Stimulated activated CD4-positive, alpha-beta T cell treated with anti-CD3 and anti-CD28 coated beads, Interleukin-12 subunit alpha, Interleukin-12 subunit beta, amount 100 ng/mL, for 48 hours (primary cell): ENCODE measurements at regions not wholly inside any gene's neighbourhood (a gene's known extent, or its start where the extent isn't known, plus 50 kb on each side); places are given as distances from the start of the nearest gene placed in this dataset.
"Not testable (repeated sequence)": the region's sequence is repeated elsewhere in the genome, so short reads cannot be mapped to it uniquely, and the experiment has no call there.

ENCODE experiments used
- DNase-seq, 3 donors: peaks; one replicate each; pipeline ENCODE4 v3.0.0-alpha.2; 2020; ENCODE audit warnings: low read depth in 2 of 3, low spot score in 1 of 3

DNA sequence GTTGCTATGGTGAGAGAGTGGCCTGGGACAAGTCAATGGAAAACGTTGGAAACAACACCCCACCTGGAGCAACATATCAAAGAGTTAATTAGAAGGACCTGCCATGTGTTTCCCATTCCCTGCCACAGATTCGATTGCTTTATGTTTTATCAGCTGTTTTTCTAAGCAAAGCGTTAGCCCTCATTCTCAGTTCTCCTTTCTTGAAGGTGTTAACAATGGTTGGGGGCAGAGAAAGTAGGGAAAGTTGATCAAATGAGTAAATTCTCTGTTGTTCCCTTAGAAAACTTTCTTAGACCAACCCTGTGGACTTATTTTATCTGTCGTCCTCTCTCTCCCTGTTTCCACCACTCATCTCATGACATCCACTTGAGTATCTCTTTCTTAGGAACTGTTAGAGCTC is 102.5 kb downstream of the ADAMTS15 start:
- no peak for DNase-seq

- no peak for DNase-seq
Measured at GRCh38 chr11:130551388-130551787, 102.9 kb downstream of the ADAMTS15 start.

DNA sequence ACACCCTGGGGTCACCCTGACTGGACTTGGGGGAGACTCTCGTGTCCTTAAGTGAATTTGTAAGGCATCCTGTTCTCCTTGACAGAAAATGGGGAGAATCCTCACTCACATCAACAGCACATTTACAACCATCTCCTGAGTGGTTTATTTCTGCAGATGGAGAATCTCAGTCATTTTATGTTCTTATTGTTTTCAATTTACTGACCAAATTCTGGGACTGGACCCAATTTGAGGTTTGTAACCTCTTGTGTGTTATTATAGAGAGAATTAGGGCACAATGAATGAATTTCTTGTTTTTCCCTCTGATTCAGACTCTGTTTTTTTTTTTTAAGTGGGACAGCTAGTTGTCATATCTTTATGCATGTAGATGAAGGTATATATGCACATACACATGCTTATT is 104.9 kb downstream of the ADAMTS15 start:
- DNase-seq, result no peak

GRCh38 chr11:130554241-130555055 is 106.0 kb downstream of the ADAMTS15 start:
- no peak for DNase-seq

- DNase-seq, result no peak
Measured at GRCh38 chr11:130555251-130555841, 106.9 kb downstream of the ADAMTS15 start.

DNA sequence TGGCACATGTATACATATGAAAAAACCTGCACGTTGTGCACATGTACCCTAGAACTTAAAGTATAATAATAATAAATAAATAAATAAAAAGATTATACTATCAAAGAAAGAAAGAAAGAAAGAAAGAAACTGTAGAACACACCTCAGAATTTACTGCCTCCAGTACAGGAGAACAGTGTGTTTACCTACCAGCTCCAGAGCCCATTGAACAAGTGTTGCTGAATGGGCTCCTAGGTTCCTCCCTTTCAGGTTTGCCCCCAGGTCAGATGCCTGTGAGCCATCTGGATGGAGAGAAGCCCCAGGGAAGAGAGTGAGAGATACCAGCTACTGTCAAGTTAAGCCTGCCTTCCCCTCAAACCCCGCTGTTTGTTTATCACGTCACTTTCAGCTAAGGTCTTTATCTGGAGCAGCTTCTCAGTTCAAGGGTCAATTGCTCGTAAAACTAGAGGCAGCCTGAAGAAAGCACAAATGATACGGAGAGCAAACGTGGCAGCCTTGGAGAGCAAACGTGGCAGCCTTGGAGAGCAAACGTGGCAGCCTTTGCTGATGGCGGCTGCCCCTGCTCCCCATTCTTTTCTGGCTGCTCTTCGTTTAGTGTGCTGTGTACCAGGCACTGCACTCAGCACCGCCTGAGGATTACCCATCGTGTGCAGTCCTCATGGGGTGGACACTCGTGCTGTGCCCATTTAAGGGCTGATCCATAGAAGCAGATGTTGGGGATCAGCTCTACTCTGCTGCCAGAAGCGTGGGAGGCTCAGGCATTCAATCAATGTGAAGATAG is 111.7 kb downstream of the ADAMTS15 start:
- no peak for DNase-seq

- no peak for DNase-seq
Measured at GRCh38 chr11:130560781-130561109, 112.3 kb downstream of the ADAMTS15 start.

- DNase-seq, result no peak
Measured at GRCh38 chr11:130561441-130561881, 113.0 kb downstream of the ADAMTS15 start.

- DNase-seq, result no peak
Measured at GRCh38 chr11:130562549-130562948, 114.1 kb downstream of the ADAMTS15 start.

DNA sequence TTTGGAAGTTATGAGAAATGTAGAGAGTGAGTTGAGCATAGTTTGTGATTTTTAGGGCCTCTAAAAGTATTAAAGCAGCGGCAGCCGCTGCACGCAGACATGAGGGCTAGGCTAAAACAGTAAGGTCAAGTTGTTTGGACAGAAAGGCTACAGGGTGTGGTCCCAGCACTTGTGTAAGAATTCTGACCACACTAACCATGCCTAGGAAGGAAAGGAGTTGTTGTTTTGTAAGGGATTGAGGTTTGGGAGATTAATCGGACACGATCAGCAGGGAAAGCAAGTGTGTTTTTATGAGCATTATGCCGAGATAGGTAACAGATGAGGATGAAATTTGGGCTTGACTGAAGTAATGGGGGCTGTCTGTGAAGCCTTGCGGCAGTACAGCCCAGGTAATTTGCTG is 117.9 kb downstream of the ADAMTS15 start:
- not testable (repeated sequence) for DNase-seq

- no peak for DNase-seq
Measured at GRCh38 chr11:130571519-130571918, 123.1 kb downstream of the ADAMTS15 start.

- no peak for DNase-seq
Measured at GRCh38 chr11:130571947-130572584, 123.6 kb downstream of the ADAMTS15 start.

- no peak for DNase-seq
Measured at GRCh38 chr11:130573767-130574166, 125.3 kb downstream of the ADAMTS15 start.

DNA sequence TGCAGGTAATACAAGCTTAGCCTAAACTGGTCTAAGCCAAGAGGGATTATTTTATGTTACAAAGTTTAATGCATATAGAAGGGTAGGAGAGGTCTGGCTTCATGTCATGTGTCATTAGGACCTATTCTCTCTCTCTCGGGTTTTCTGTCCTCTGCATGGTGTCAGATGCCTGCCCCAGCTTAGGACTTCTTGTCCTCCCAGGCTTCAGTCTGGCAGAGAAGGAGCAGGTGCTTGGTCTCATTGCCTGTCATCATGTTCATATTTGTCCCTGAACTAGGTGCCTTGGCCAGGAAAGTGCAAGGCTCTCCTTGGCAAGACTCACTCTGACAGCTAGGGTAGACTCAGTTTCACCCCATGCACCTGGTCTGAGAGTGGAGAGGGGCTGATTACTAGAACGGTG is 126.3 kb downstream of the ADAMTS15 start:
- no peak for DNase-seq

GRCh38 chr11:130576146-130576545 is 127.7 kb downstream of the ADAMTS15 start:
- DNase-seq, result no peak

DNA sequence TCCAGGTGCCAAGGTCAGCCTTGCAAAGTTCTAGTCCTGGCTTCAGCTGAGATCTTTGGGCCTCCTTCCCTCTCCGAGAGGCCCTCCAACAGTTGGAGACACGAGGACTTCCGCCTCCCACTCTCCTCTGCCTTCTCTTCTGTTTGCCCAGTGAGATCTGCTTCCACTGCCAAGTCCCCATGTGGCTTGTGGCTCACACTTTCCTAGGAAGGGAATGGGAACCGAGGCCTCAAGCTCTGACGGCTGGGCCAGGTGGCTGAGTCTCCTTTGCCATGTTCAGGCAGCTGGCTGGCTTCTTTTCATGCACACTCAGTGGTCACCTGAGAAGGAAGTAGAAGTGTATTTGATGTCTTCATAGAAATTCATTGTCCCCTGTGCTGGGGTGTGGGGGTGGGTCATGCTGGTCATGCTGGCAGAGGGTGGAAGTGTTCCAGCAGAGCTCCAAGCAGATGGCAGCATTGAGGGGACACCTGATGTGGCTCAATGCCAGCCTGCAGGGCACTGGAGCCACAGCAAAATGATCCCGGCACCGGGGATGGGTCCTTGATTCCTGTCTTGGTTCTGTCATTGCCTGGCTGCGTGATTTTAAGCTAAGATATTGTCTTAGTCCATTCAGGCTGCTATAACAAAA is 130.4 kb downstream of the ADAMTS15 start:
- no peak for DNase-seq

GRCh38 chr11:130580372-130580771 is 131.9 kb downstream of the ADAMTS15 start:
- DNase-seq, result no peak

- DNase-seq, result no peak
Measured at GRCh38 chr11:130580891-130581492, 132.5 kb downstream of the ADAMTS15 start.

DNA sequence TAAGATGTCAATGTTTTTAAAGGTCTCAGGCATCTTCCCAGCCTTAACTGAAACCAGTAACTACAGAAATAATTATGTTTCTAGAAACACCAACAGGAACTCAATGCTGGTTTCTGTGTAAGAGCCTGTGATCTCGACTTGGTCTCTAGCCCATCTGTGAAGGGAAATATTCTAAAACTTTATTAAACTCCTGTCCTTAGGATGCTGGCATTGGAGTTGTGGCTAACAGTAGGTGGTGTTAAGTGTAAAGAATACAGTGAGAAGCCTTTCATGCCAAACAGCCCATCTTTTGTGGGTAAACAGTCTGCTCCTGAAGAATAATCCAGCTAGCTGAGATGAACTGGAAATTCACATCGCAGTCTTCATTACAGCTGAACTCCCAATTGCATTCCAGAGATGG is 133.2 kb downstream of the ADAMTS15 start:
- DNase-seq, result no peak

DNA sequence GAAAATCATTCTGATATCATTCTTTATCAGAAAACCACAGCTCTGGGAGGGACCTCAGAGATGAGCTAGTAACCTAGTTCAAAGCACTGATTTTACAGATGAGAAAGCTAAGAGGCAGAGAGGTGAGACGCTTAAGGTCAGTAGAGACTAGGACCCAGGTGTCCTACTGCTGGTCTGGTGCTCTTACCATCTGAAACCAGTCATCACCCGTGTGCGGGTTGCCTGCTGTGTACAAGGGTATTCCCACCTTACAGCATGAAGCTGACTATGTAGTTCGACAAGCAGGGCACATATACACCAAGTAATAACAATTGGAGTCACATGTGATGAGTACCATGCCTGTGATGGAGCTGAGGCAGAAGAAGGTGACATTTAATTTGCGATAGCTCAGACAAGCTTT is 133.7 kb downstream of the ADAMTS15 start:
- no peak for DNase-seq

GRCh38 chr11:130582981-130583380 is 134.5 kb downstream of the ADAMTS15 start:
- DNase-seq, result no peak
